T-cell (primary cell): ENCODE measurements at regions not wholly inside any gene's neighbourhood (a gene's known extent, or its start where the extent isn't known, plus 50 kb on each side); places are given as distances from the start of the nearest gene placed in this dataset.

Source experiments
- ATAC-seq, 4 experiments: fragments of 200-7000 bp in 3 of 4; fragments of 150-1000 bp in 1 of 4; cut with Tn5 transposase; replicated peaks in 1 of 4; 1 replicate in 3 of 4; 2 replicates in 1 of 4; pipeline ENCODE4 v1.10.0; 2021; ENCODE audit warnings: moderate library complexity in 3 of 4, mild to moderate bottlenecking in 2 of 4, moderate number of reproducible peaks in 1 of 4
- CTCF ChIA-PET, 2 donors: fragments of 300-600 bp; sonication (Branson Sonifier 250); formaldehyde crosslinking; loops; one replicate each; lab custom pipeline; 2022; ENCODE audit warnings: antibody characterized with exemption in 2 of 2; lab: Charles Lee
- POLR2A ChIA-PET, 2 donors: fragments of 300-600 bp; sonication (Branson Sonifier 250); formaldehyde crosslinking; loops; one replicate each; lab custom pipeline; 2022; ENCODE audit warnings: antibody characterized with exemption in 2 of 2; lab: Charles Lee
- DNase-seq, 35 experiments: peaks; one replicate each; pipeline versions ENCODE4 v3.0.0 to v3.0.0-alpha.2; 2013 to 2023
- H3K27ac ChIP-seq: one replicate; pipeline ENCODE4 v1.5.1; 2013; ENCODE audit warnings: low read length
- H3K27me3 ChIP-seq, 2 experiments: replicated peaks in 1 of 2; 1 replicate in 1 of 2; 2 replicates in 1 of 2; pipeline versions ENCODE4 v1.6.1 to v1.7.0; 2013; ENCODE audit warnings: low read length in 1 of 2, mixed read lengths in 1 of 2; ENCODE audit not compliant: control insufficient read depth in 2 of 2, insufficient read depth in 2 of 2; ENCODE audit errors: extremely low read depth in 1 of 2
- H3K36me3 ChIP-seq, 2 donors: 1 replicate in 1 of 2; 2 replicates in 1 of 2; pipeline versions ENCODE4 v1.6.1 to v1.7.0; 2013; ENCODE audit warnings: low read length in 1 of 2; ENCODE audit not compliant: control insufficient read depth in 2 of 2, insufficient read depth in 1 of 2; ENCODE audit errors: extremely low read depth in 1 of 2
- H3K4me1 ChIP-seq, 2 experiments: 1 replicate in 1 of 2; 2 replicates in 1 of 2; pipeline versions ENCODE4 v1.6.1 to v1.7.0; 2013; ENCODE audit warnings: low read length in 2 of 2, mixed read lengths in 1 of 2; ENCODE audit not compliant: insufficient read depth in 2 of 2, control insufficient read depth in 1 of 2; ENCODE audit errors: extremely low read depth in 1 of 2
- H3K4me3 ChIP-seq, 2 donors: 1 replicate in 1 of 2; 2 replicates in 1 of 2; pipeline versions ENCODE4 v1.5.1 to v1.7.0; 2013; ENCODE audit warnings: mild to moderate bottlenecking in 2 of 2, low read length in 1 of 2, moderate library complexity in 1 of 2; ENCODE audit not compliant: control insufficient read depth in 1 of 2; ENCODE audit errors: extremely low read depth in 1 of 2
- H3K9me3 ChIP-seq: 2 replicates; pipeline ENCODE4 v1.7.0; 2013
- H3K27ac Mint-ChIP-seq, 2 donors: one replicate each; pipeline ENCODE4 v1.8.0; 2020 to 2021; ENCODE audit warnings: mild to moderate bottlenecking in 2 of 2, mixed read lengths in 2 of 2
- H3K27me3 Mint-ChIP-seq, 2 donors: one replicate each; pipeline ENCODE4 v1.8.0; 2021 to 2022; ENCODE audit warnings: mixed read lengths in 2 of 2
- H3K36me3 Mint-ChIP-seq: one replicate; pipeline ENCODE4 v1.8.0; 2021; ENCODE audit warnings: mixed read lengths
- H3K4me1 Mint-ChIP-seq, 3 donors: one replicate each; pipeline ENCODE4 v1.8.0; 2020 to 2022; ENCODE audit warnings: mixed read lengths in 3 of 3, mild to moderate bottlenecking in 1 of 3
- H3K4me3 Mint-ChIP-seq, 3 donors: one replicate each; pipeline ENCODE4 v1.8.0; 2020 to 2022; ENCODE audit warnings: mild to moderate bottlenecking in 3 of 3, mixed read lengths in 3 of 3, moderate library complexity in 3 of 3
- H3K9me3 Mint-ChIP-seq, 3 donors: one replicate each; pipeline ENCODE4 v1.8.0; 2020 to 2022; ENCODE audit warnings: mixed read lengths in 3 of 3
- WGBS: methylation state at CpG from one replicate; pipeline ENCODE4 v1.1.5; 2013; ENCODE audit warnings: missing lambda C conversion rate; ENCODE audit not compliant: insufficient coverage; 5-methylcytosine and 5-hydroxymethylcytosine counted together

GRCh38 chr13:40235160-40235796 lies 431.2 kb downstream of the FOXO1 start:
- Histone ChIP-seq H3K27me3 (no peaks in the 10 kb centered on the region), H3K27ac (no peak overlapping the region), H3K36me3 (no peaks in the 10 kb centered on the region), H3K4me3 (no peak overlapping the region), H3K4me1 (peaks cover 0 to 2% of the 10 kb centered on the region in 2 experiments), H3K9me3 (no peaks in the 10 kb centered on the region)
- Mint-ChIP-seq H3K27ac (no peak overlapping the region), H3K36me3 (no peaks in the 10 kb centered on the region), H3K4me1 (peaks cover 13 to 19% (median 17%) of the 10 kb centered on the region in 3 donors), H3K4me3 (no peak overlapping the region), H3K27me3 (no peaks in the 10 kb centered on the region), H3K9me3 (no peaks in the 10 kb centered on the region)
- ChIA-PET POLR2A (no interaction called here), CTCF (no interaction called here)
- DNase-seq (no peak), ATAC-seq (no peak)
- WGBS, result 85% methylated on average over 5 of the region's 6 CpGs

GRCh38 chr13:40236566-40237168 lies 429.8 kb downstream of the FOXO1 start:
- Histone ChIP-seq H3K36me3 (no peaks in the 10 kb centered on the region), H3K9me3 (no peaks in the 10 kb centered on the region), H3K4me3 (no peak overlapping the region), H3K4me1 (no peaks in the 10 kb centered on the region), H3K27ac (no peak overlapping the region), H3K27me3 (no peaks in the 10 kb centered on the region)
- H3K9me3 Mint-ChIP-seq, result no peaks in the 10 kb centered on the region
- ATAC-seq (no peak), DNase-seq (no peak)
- WGBS, result 67% methylated on average over 3 of the region's 12 CpGs
- ChIA-PET CTCF (no interaction called here), POLR2A (no interaction called here)
- no peaks in the 10 kb centered on the region for H3K27me3 Mint-ChIP-seq
- H3K36me3 Mint-ChIP-seq, result no peaks in the 10 kb centered on the region
- no peak overlapping the region for H3K4me3 Mint-ChIP-seq
- no peak overlapping the region for H3K27ac Mint-ChIP-seq
- H3K4me1 Mint-ChIP-seq, result peaks cover 2 to 11% (median 4%) of the 10 kb centered on the region in 3 donors

GRCh38 chr13:40238761-40239160 lies 427.7 kb downstream of the FOXO1 start:
- Mint-ChIP-seq H3K36me3 (no peaks in the 10 kb centered on the region), H3K9me3 (no peaks in the 10 kb centered on the region), H3K4me1 (no peaks in the 10 kb centered on the region), H3K4me3 (no peak overlapping the region), H3K27ac (no peak overlapping the region), H3K27me3 (no peaks in the 10 kb centered on the region)
- Histone ChIP-seq H3K36me3 (no peaks in the 10 kb centered on the region), H3K9me3 (no peaks in the 10 kb centered on the region), H3K27me3 (no peaks in the 10 kb centered on the region), H3K27ac (no peak overlapping the region), H3K4me3 (no peak overlapping the region), H3K4me1 (no peaks in the 10 kb centered on the region)
- ATAC-seq (no peak), DNase-seq (no peak)
- WGBS, result 88% methylated on average over 2 of the region's 3 CpGs
- ChIA-PET POLR2A (no interaction called here), CTCF (no interaction called here)

- Mint-ChIP-seq H3K27me3 (no peaks in the 10 kb centered on the region), H3K27ac (no peak overlapping the region), H3K9me3 (no peaks in the 10 kb centered on the region), H3K4me1 (peaks cover 0 to 6% (median 0%) of the 10 kb centered on the region in 3 donors), H3K36me3 (no peaks in the 10 kb centered on the region), H3K4me3 (no peak overlapping the region)
- ChIA-PET POLR2A (no interaction called here), CTCF (no interaction called here)
- WGBS, result 88% methylated on average over 1 of the region's 2 CpGs
- no peak overlapping the region for H3K27ac ChIP-seq
- H3K9me3 ChIP-seq, result no peaks in the 10 kb centered on the region
- H3K4me1 ChIP-seq, result no peaks in the 10 kb centered on the region
- no peaks in the 10 kb centered on the region for H3K36me3 ChIP-seq
- ATAC-seq, result no peak
- no peak for DNase-seq
- H3K27me3 ChIP-seq, result no peaks in the 10 kb centered on the region
- no peak overlapping the region for H3K4me3 ChIP-seq
These were observed 426.1 kb downstream of the FOXO1 start for GRCh38 chr13:40240293-40240692.

- ChIA-PET POLR2A (interaction anchor here in 1 of 2 donors (0.6 kb wide), 1 partner anchor 36 kb away, joined by 3 read pairs; no protein-coding TSS in a partner anchor), CTCF (interaction anchor here in 1 of 2 donors (0.8 kb wide), 1 partner anchor 21 kb away, joined by 5 read pairs; no protein-coding TSS in a partner anchor)
- H3K4me1 Mint-ChIP-seq, result peaks cover 0 to 6% (median 0%) of the 10 kb centered on the region in 3 donors
These were observed 425.2 kb downstream of the FOXO1 start for GRCh38 chr13:40241125-40241798.

GRCh38 chr13:40243047-40243446 lies 423.4 kb downstream of the FOXO1 start:
- no peak overlapping the region for H3K4me3 Mint-ChIP-seq
- WGBS, result 100% methylated on average over 1 of the region's 3 CpGs
- Histone ChIP-seq H3K4me1 (no peaks in the 10 kb centered on the region), H3K9me3 (no peaks in the 10 kb centered on the region), H3K27me3 (no peaks in the 10 kb centered on the region), H3K36me3 (no peaks in the 10 kb centered on the region), H3K27ac (no peak overlapping the region), H3K4me3 (no peak overlapping the region)
- H3K36me3 Mint-ChIP-seq, result no peaks in the 10 kb centered on the region
- ChIA-PET POLR2A (no interaction called here), CTCF (interaction anchor here in 1 of 2 donors (0.6 kb wide), 1 partner anchor 1723 kb away, joined by 4 read pairs; no protein-coding TSS in a partner anchor)
- DNase-seq (no peak), ATAC-seq (no peak)
- H3K27me3 Mint-ChIP-seq, result no peaks in the 10 kb centered on the region
- H3K27ac Mint-ChIP-seq, result no peak overlapping the region
- H3K4me1 Mint-ChIP-seq, result peaks cover 4 to 13% (median 4%) of the 10 kb centered on the region in 3 donors
- H3K9me3 Mint-ChIP-seq, result no peaks in the 10 kb centered on the region

More at GRCh38 chr13:40241125-40241798, 425.2 kb downstream of the FOXO1 start:
- no peaks in the 10 kb centered on the region for H3K36me3 ChIP-seq
- no peaks in the 10 kb centered on the region for H3K9me3 Mint-ChIP-seq
- no CpG with 5 or more reads among the region's 3 CpGs for WGBS
- ATAC-seq, result no peak
- H3K4me1 ChIP-seq, result no peaks in the 10 kb centered on the region
- H3K27ac ChIP-seq, result no peak overlapping the region
- H3K9me3 ChIP-seq, result no peaks in the 10 kb centered on the region
- DNase-seq, result no peak
- no peak overlapping the region for H3K27ac Mint-ChIP-seq
- no peaks in the 10 kb centered on the region for H3K36me3 Mint-ChIP-seq
- H3K27me3 Mint-ChIP-seq, result no peaks in the 10 kb centered on the region
- H3K4me3 Mint-ChIP-seq, result no peak overlapping the region
- no peaks in the 10 kb centered on the region for H3K27me3 ChIP-seq
- no peak overlapping the region for H3K4me3 ChIP-seq
